NCI-H1417 treated with DMSO at 0.1 percent for 48 hours (cell line): ENCODE measurements at regions not wholly inside any gene's neighbourhood (a gene's known extent, or its start where the extent isn't known, plus 50 kb on each side); places are given as distances from the start of the nearest gene placed in this dataset.

Experiments used
- DNase-seq: peaks from one replicate; lab custom pipeline; 2025; lab: John Stamatoyannopoulos, UW

DNA sequence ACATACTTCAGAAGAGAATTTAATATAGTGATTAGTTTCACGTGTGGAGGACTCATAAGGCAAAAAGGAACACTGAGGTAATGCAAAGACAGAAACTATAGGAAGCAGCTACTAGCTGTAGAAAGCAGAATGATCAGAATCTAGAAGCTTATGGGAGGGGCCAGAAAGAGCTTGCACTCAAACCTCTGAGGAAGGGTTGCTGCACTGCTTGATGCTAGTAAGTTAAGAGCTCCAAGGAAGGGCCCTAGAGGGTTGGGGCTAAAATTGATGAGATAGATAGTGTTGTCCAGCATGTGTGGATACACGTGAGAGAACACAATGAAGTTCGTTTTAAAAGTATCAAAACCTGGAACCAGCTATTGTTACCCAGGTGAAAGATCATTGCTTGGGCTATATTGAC, 311.1 kb downstream of the SLC6A15 start:
- DNase-seq = no peak

DNA sequence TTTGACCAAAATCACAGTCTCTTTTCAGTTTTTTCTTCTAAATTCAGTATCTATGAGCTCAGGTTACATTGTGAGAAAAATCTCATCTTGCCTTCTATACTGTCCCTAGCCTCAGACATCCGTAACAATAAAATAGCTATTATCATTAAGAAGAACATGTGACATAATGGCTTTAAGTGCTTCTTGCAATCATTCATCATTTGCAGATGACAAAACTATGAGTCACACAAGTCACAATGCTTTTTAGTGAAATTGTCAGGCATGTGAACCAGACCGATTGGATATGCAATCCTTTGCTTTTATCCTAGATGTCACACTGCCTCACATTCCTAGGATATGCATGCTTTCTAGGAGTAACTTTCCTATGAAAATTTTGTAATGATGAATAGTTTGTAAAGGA, 313.1 kb downstream of the SLC6A15 start:
- DNase-seq = peak; percentile 49

DNA sequence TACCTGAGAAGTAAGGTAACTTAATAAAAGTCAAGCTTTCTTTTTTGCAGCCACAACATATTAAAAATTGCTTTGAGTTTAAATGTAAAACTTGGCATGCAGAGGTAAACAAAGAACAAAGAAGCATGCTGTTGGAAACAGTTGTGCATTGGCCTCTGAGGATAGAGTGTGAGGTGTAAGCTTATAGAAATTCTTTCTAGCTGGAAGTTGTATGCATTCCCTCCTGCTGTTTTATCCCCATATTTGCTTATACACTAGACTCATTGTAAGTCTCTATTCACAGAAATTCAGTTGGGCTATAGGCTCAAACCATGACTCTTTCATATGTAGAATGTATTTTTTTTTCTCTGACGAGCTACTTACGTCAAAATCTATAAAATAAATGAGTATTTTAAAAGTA, 316.3 kb downstream of the SLC6A15 start:
- no peak for DNase-seq

DNA sequence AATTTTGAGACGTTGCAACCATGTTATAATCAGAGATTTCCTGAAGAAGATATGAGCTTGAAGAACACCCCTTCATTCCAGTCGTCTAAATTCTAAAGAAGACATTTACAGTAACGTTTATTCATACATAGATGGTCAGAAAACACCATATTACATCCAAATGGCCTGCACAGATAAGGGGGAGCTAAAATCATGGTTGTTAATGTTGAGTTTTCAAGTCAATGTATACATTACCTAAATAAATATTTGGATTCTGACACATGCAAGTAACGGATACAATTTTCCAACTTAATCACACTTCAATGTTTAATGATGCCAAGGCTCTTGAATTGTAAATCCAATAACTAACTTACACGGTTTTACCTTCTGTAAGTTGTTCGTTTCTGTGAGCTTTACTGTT, 318.4 kb downstream of the SLC6A15 start:
- no peak for DNase-seq

DNA sequence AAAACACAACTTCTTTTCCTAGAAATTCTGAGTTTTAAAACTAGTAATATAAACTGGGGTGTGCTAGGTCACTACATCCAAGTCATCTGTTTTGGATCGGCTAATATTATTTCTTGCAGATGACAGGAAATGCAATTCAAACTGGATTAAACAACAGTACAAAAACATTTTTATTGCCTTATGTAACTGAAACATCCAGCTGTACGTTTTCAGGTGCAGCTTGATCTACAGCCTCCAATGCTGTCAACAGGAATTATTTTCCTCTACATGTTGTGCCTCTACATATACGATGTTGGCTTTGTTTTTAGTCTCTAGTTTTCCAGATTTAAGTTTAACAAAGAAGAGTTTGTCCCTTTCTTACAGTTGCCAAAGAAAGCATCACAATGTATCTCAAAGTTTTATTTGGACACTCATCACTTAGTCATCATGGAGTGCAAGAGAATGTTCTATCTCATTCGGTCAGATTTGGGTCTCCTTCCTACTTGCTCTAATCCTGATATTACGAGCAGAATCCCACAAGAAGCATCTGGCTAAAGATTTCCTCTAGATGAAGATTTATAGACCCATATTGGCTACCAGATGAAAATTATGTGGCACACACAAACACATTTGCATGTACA, 326.7 kb downstream of the SLC6A15 start:
- no peak for DNase-seq

DNA sequence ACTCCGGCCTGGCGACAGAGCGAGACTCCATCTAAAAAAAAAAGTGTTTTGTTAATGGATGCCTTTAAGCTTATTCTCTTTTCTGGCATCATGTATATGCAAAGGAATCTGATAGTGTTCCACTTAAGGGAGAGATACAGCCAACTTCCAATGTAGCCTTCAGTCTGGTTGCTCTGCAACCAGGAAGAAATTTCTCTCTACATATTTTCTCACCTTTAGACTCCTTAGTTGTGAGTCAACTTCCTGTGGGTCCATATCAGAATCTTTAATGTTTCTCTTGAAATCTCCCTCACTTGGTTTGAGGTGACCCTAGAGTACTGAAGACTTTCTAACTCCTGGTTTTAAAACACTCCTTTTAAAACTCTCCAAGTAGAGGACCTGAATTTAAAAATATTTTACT, 340.4 kb downstream of the SLC6A15 start:
- no peak for DNase-seq

DNA sequence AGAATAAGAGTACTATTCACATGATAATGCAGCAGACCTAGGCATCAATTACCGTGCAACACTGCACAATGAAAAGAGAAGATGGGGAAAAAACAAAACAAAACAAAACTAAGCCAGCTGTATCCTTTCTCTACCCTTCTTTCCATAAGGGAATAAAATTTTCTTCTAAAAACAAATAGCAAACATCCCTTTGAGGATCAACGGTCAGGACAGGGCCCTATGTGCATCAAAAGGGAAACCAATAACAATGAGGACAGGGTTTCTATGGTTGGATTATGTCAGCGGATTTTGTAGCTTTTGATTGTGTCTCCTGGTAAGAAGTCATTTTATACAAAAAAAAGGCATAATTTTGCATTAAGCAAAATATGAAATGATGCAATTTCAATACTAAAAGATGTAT, 350.3 kb downstream of the SLC6A15 start:
- no peak for DNase-seq

DNA sequence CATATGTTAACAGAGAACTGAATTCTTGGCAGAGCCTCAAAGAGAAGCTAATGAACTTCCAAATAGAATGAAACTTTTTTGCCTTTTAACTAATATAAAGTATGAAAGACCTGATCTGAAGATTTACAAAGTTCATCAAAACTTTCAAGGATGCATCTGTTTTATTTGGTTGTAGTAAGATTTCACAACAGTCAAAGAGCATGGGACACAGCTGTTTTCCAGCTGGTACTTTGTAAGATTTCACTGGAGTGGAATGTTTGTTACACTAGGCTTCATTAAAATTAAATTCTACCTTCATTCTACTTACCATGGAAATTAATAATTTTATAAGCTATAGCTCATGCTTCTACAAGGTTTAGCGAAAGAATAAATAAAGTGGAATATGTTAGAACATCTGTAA, 351.2 kb downstream of the SLC6A15 start:
- DNase-seq = no peak

DNA sequence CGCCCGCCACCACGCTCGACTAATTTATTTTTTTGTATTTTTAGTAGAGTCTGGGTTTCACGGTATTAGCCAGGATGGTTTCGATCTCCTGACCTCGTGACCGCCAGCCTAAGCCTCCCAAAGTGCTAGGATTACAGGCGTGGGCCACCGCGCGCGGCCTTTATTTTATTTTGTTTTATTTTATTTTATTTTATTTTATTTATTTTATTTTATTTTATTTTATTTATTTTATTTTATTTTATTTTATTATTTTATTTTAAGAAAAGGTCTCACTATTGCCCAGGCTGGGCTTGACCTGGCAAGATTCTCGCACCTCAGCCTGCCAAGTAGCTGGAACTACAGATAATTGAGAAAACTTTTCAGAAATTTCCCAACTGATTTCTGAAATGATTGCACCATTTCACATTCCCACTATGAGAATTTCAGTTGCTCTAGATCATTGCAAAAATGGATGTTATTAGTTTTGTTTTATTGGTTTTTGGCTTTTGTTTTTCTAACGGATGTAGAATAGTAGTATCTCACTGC, 358.3 kb downstream of the SLC6A15 start:
- DNase-seq = no peak

DNA sequence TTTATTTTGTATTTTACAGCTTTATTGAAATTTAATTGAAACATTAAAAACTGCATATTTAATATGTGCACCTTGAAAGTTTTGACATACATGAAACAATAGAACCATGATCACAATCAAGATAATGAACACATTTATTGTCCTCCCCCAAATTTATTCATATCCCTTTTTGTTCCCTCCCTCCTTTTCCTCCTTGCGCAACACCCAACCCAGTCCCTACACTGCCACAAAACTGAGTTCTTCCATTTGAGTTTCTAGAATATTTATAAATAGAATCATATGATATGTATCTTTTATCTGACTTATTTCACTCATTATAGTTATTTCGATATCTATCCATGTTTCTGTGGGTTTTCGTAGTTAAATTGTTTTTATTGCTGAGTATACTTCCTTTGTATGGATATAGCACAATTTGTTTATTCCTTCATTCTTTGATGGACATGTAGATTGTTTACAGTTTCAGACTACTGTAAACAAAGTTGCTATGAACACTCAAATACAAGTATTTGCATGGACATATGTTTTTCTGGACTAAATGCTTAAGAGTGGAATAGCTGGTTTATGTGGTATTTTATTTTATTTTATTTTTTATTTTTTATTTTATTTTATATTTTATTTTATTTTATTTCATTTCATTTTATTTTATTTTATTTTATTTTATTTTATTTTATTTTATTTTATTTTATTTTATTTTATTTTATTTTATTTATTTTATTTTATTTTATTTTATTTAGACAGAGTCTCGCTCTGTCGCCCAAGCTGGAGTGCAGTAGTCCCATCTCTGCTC, 359.1 kb downstream of the SLC6A15 start:
- DNase-seq = no peak

DNA sequence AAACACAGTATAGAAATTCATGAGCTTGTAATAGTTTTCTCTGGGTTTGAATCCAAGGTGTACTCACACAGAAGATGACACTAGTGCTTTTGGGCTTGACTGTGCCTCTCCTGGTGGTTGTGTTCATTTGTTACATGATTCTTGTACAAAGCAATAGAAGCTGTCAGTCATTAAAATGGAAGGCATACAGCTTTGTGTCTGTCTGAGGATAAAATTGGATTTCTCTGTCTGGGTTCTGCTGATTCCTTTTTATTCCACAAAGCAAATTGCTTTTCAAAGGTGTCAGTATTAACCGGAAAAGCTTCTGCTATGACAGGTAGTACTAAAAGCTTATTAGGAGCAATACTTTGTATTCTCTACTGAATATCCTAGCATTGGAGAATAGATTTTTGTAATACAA, 361.2 kb downstream of the SLC6A15 start:
- DNase-seq = no peak

DNA sequence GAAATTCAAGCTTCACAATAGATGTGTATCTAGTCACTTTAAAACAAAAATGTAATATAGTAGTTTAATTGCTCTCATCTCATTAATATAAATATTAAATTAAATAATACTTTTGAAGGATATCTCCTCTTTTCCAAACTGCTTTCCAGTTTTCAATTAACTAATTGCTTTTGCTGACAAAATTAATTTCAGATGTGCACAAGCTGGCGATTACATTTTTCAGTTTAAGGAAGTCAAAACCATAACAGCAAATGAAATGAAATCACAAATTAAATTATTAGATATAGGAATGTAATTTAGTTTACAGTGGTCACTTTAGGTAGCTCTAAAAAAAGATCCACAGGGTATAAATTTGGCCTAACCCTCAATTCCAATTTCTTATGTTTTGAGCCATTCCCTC, 362.1 kb downstream of the SLC6A15 start:
- DNase-seq = no peak

DNA sequence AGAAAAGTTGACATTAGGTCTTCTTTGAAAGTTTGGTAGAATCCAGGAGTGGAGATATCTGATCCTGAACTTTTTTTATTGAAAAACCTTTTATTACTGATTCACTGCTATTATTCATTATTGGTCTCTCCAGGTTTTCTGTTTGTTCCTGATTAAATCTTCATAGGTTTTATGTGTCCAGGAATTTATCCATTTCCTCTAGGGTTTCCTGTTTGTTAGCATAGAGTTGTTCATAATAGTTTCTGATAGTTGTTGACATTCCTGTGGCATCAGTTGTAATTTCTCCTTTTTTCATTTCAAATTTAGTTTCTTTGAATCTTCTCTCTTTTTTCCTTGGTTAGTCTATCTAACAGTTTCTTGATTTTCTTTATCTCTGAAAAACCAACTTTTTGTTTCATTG, 370.3 kb downstream of the SLC6A15 start:
- no peak for DNase-seq

DNA sequence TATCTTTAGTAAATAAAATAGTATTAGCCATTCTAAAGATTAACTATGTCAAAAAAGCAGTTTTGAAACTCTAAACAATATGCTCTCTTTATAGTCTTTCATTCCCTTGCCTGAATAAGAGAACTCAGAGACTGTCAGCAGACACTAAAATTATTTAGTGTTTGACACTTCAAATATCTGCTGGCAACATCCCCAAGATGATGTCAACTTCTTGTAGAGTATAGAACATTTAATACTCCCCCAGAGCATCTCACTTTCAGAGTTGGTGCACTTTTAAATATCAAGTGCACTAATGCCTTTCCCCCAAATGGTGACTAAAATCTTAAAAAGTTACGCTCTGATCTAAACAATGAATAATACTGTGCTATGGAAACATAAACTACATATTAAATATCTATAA, 374.9 kb downstream of the SLC6A15 start:
- DNase-seq = no peak

DNA sequence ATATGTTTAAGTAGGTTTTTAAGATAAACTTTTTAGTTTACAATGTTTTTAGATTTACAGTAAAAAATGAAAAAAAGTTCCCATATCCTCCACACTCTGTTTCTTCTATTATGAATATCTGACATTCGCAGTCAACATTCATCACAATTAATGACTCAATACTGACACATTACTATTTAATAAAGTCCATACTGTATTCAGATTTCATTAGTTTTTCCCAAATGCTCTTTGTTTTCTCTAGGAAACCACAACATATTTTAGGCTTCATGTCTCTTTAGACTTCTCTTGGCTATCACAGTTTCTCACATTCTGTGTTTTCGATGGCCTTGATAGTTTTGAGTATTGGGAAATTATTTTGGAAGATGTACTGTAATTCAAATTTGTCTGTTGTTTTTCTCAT, 399.8 kb downstream of the SLC6A15 start:
- no peak for DNase-seq

DNA sequence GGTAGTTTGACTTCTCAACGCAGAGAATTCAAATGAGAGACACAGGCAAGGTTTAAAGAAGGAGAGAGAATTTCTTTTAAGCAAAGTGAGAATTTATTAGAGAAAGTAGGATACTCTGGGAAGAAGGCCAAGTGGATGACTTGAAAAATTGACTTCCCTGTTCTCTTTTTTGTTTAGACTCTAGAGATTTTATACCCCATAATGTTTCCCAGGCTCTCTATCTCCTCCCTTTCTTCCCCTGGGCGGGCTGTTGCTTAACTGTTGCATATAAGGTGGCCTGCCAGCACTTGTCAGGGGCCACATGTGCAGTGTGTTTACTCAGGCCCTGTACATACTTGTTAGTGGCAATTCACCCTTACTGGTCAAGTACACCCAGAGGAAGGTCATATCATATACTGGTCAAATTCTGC, 403.7 kb downstream of the SLC6A15 start:
- no peak for DNase-seq

DNA sequence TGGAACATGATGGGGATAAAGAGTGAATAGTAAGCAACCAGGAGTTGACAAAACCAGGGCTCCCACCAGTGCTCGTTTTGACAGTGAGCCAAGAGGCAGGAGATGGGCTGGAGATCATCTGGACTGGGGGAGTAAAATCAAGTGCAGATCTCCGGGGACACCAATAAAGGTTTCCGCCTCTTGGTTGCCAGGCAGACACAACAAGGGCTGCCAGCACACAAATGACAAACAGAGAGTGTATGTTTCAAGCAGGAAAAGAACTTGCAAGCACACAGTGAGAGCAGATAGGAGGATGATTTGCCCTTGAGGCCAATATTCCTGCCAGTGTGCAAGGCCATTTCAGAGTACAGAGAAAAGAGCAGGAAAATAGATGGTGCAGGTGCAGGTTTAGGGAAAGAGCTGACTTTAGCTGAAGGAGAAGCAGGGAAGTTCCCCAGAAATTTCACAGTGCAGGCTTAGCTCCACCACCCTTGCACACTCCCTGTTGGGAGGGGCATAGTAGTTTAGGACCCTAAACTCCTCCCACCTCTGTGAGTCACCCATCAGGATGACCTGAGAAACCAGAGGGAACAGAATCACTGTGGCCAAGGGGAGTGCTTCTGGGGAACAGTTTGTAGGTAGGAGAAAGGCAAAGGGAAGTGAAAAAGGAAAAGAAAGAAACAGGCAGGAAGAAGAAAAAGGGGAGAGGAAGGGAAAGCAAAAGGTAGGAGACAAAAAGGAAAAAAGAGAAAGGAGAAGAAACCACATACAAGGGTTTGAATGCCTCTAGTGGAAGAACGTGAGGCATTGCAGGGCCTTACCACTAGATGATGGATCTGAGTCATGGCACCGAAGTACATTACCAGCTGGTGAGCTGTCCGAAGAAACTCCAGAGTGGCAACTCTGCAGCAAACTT, 404.4 kb downstream of the SLC6A15 start:
- no peak for DNase-seq

DNA sequence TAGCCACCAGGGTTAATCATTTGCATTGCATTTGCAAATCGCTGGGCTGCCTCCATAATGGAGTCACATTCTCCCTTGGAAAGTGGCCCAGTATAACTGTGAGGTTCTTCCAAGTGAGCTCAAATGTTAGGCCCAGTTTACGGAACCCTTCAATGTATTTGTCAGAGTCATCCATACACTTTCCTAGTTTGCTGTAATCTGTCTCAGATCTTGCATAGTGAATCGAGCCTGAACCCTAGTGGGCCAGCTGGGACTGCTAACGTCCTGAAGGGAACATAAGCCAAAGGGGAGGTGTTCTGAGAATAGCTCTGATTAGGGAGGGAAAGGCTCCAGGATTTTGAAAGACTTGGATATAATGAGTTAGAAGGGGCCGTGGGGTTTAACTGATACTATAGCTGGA, 406.3 kb downstream of the SLC6A15 start:
- DNase-seq = no peak

DNA sequence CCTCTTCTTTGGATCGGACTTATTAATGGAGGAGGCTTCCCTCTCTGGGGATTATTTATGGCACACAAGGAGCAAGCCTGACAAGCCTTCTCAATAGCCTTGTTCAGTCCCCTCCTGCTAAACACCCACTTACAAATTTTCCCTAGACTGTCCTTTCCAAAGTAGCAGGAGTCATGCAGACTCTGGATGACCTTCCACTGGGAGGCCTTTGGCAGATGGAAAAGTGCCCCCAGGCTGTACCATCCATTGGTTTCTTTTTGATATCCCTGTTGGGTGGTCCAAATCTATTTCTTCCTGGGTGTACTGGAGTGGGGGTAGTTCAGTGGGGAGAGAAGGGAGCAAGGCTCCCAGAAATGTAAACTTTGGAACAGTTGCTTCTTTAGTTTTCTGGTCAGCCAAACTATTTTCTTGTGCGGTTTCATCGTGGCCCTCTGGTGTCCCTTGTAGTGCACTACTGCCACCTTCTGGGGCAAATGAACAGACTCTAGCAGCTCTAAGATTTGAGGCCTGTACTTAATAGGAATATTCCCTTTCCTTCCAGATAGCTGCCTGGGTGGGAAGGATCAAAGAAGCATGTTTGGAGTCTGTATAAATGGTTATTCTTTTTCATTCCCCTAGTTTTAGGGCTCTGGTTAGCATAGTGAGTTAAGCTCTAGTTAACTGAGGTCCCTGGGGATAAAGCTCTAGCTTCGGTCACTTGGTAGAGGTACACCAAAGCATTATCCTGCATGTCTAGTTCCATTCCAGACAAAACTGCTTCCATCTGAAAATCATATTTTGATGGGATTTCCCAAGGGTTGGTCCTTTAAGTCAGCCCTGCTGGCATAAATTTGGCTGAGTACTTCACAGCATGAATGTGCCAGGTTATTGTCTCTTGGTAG, 409.5 kb downstream of the SLC6A15 start:
- DNase-seq = no peak

DNA sequence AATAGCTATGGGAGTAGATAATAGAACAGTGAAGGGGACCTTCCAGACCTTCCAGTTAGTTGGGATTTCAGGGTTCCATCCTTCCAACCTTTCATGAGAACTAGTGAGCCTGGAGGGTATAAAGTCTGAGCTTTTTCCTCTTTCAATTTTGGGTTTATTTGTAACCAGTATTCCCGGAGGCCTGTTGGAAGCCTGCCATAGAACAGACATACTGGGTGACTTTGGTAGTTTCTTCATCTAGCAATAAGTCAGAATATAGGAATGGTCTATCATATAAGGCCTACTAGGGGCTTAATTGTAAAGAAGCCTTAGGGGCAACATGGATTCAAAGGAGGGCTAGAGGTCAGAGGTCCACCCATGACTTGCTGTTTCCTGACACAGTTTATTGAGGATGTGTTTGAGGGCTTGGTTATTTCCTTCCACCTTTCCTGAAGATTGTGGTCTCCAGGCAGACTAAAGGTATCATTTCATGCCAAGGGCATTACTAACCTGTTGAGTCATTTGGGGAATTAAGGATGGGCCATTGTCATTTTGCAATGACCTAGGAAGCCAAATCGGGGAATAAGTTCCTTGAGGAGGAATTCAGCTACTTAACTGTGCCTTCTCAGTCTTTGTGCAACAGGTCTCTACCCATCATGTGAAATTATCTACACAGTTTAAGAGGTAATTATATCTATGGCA, 410.3 kb downstream of the SLC6A15 start:
- no peak for DNase-seq

DNA sequence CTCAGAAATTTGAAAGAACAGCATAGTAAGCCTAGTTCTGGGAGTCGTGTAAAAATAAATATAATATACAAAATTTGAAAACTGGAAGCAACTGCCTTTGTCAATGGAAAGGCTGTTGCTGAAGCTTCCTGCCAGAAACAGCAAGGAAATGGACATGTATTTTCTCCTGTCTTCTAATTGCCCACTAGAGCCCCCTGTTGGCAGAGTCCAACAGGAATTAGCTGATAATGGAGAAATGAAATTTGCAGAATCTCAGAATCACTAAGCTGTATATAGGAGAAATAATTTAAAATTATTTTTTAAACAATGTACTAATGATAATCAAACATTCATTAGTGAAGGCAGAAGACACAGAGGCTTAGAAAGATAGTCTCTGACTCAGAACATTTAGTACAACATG, 414.8 kb downstream of the SLC6A15 start:
- no peak for DNase-seq
